ENCODE measurements at regions not wholly inside any gene's neighbourhood (a gene's known extent, or its start where the extent isn't known, plus 50 kb on each side); places are given as distances from the start of the nearest gene placed in this dataset.

DNA sequence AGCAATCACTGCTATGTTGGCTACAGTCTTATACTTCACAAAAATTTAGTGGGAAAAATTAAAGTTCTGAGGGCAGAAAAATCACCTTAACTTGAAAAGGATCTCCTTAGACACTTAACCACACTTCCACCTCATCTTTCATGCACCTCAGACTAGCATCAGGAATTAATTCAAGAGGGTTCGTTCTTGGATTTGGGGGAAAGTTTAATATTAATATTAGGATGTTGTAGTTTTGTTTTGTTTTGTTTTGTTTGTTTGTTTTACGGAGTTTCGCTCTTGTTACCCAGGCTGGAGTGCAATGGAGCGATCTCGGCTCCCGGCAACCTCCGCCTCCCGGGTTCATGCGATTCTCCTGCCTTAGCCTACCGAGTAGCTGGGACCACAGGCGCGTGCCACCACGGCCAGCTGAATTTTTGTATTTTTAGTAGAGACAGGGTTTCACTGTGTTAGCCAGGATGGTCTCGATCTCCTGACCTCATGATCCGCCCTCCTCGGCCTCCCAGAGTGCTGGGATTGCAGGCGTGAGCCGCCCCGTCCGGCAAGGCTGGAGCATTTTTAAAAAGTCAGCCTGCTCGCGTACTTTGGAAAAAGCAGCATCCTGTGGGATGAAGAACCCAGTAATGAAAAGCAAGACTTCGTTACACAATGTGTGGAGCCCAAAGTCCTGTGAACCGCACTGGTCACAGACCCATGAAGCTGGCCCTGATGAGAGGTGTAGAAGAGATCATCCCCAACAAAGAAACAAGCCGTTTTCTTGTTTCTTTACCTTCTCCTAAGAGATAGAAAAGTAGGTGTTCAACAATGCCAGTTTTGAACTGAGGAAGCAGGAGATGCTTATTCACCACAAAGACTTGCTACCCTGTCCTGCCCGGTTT lies 194.9 kb downstream of the GPX5 start:
- Histone ChIP-seq H4K12ac (ENCODE audit: low read depth, low read length) (no peak overlapping the region), H2AK5ac (ENCODE audit: low read length) (no peak overlapping the region), H3K23ac (ENCODE audit: low read length) (no peak overlapping the region), H3K14ac (ENCODE audit: low read length) (no peak overlapping the region), H2BK120ac (ENCODE audit: insufficient read depth, low read length, poor library complexity) (no peak overlapping the region), H3K79me2 (ENCODE audit: control insufficient read depth, insufficient read depth, low read length, poor library complexity) (no peaks in the 10 kb centered on the region), H4K8ac (ENCODE audit: low read depth, low read length) (no peak overlapping the region), H3K4me2 (ENCODE audit: low read length) (no peak overlapping the region), H3K4ac (ENCODE audit: low read depth, low read length) (no peak overlapping the region), H4K91ac (ENCODE audit: low read depth, low read length) (no peak overlapping the region), H3K18ac (ENCODE audit: low read length) (no peak overlapping the region), H3K4me3 (ENCODE audit: low read depth, low read length) (no peak overlapping the region), H2BK5ac (ENCODE audit: low read depth, low read length, poor library complexity) (no peak overlapping the region), H3K36me3 (ENCODE audit: control insufficient read depth in 1 of 2, insufficient read depth in 2 of 2, low read length in 2 of 2) (no peaks in the 10 kb centered on the region), H2BK12ac (ENCODE audit: low read length) (no peak overlapping the region), H3K27ac (ENCODE audit: low read depth, low read length) (no peak overlapping the region), H3K9ac (ENCODE audit: low read length) (no peak overlapping the region), H2AFZ (ENCODE audit: insufficient read depth, low read length, poor library complexity) (no peak overlapping the region), H3K9me3 (ENCODE audit: insufficient read depth, low read depth, low read length) (no peaks in the 10 kb centered on the region), H3K4me1 (ENCODE audit: control insufficient read depth in 1 of 2, insufficient read depth in 2 of 2, low read length in 2 of 2) (no peaks in the 10 kb centered on the region), H3K27me3 (ENCODE audit: insufficient read depth, low read length) (no peaks in the 10 kb centered on the region), H3K79me1 (ENCODE audit: low read length) (no peaks in the 10 kb centered on the region)
- 100% methylated on average over 1 of the region's 26 CpGs for WGBS (ENCODE audit: extremely low coverage, insufficient coverage, insufficient read length)
- no peak for DNase-seq

GRCh38 chr6:28721372-28721771 lies 195.7 kb downstream of the GPX5 start:
- Histone ChIP-seq H3K4me1 (ENCODE audit: control insufficient read depth in 1 of 2, insufficient read depth in 2 of 2, low read length in 2 of 2) (no peaks in the 10 kb centered on the region), H4K8ac (ENCODE audit: low read depth, low read length) (no peak overlapping the region), H3K27ac (ENCODE audit: low read depth, low read length) (no peak overlapping the region), H3K9ac (ENCODE audit: low read length) (no peak overlapping the region), H2AFZ (ENCODE audit: insufficient read depth, low read length, poor library complexity) (no peak overlapping the region), H3K4me3 (ENCODE audit: low read depth, low read length) (no peak overlapping the region), H2BK120ac (ENCODE audit: insufficient read depth, low read length, poor library complexity) (no peak overlapping the region), H3K27me3 (ENCODE audit: insufficient read depth, low read length) (no peaks in the 10 kb centered on the region), H3K79me2 (ENCODE audit: control insufficient read depth, insufficient read depth, low read length, poor library complexity) (no peaks in the 10 kb centered on the region), H2BK5ac (ENCODE audit: low read depth, low read length, poor library complexity) (no peak overlapping the region), H2AK5ac (ENCODE audit: low read length) (no peak overlapping the region), H3K4me2 (ENCODE audit: low read length) (no peak overlapping the region), H3K9me3 (ENCODE audit: insufficient read depth, low read depth, low read length) (no peaks in the 10 kb centered on the region), H4K91ac (ENCODE audit: low read depth, low read length) (no peak overlapping the region), H3K18ac (ENCODE audit: low read length) (no peak overlapping the region), H4K12ac (ENCODE audit: low read depth, low read length) (no peak overlapping the region), H2BK12ac (ENCODE audit: low read length) (no peak overlapping the region), H3K23ac (ENCODE audit: low read length) (no peak overlapping the region), H3K4ac (ENCODE audit: low read depth, low read length) (no peak overlapping the region), H3K14ac (ENCODE audit: low read length) (no peak overlapping the region), H3K79me1 (ENCODE audit: low read length) (no peaks in the 10 kb centered on the region), H3K36me3 (ENCODE audit: control insufficient read depth in 1 of 2, insufficient read depth in 2 of 2, low read length in 2 of 2) (no peaks in the 10 kb centered on the region)
- DNase-seq: no peak
- no CpG with 5 or more reads among the region's 2 CpGs for WGBS (ENCODE audit: extremely low coverage, insufficient coverage, insufficient read length)

DNA sequence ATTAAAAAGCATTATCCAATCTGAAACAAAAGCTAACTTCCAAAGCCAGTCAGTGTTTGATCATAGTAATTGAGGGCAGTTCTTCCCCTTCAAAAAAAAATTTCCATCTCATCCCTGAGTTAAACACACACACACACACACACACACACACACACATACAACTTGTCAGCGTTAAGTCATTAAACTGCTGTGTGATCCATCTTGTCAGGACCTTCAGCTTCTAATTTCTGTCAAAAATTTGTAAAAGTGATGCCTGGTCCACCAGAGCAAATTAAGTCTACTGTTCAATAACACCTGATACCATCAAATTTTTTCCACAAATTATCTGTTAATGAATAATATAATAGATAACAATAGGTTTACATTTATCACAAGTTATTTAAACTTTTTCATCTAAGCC lies 198.7 kb downstream of the GPX5 start:
- WGBS (ENCODE audit: extremely low coverage, insufficient coverage, insufficient read length): no CpG with 5 or more reads among the region's 1 CpG
- Histone ChIP-seq H3K4ac (ENCODE audit: low read depth, low read length) (no peak overlapping the region), H3K4me2 (ENCODE audit: low read length) (no peak overlapping the region), H3K18ac (ENCODE audit: low read length) (no peak overlapping the region), H3K4me1 (ENCODE audit: control insufficient read depth in 1 of 2, insufficient read depth in 2 of 2, low read length in 2 of 2) (no peaks in the 10 kb centered on the region), H3K23ac (ENCODE audit: low read length) (no peak overlapping the region), H3K79me1 (ENCODE audit: low read length) (no peaks in the 10 kb centered on the region), H3K79me2 (ENCODE audit: control insufficient read depth, insufficient read depth, low read length, poor library complexity) (no peaks in the 10 kb centered on the region), H3K14ac (ENCODE audit: low read length) (no peak overlapping the region), H4K8ac (ENCODE audit: low read depth, low read length) (no peak overlapping the region), H2BK12ac (ENCODE audit: low read length) (no peak overlapping the region), H4K91ac (ENCODE audit: low read depth, low read length) (no peak overlapping the region), H2BK120ac (ENCODE audit: insufficient read depth, low read length, poor library complexity) (no peak overlapping the region), H3K27ac (ENCODE audit: low read depth, low read length) (no peak overlapping the region), H2BK5ac (ENCODE audit: low read depth, low read length, poor library complexity) (no peak overlapping the region), H4K12ac (ENCODE audit: low read depth, low read length) (no peak overlapping the region), H2AFZ (ENCODE audit: insufficient read depth, low read length, poor library complexity) (no peak overlapping the region), H3K36me3 (ENCODE audit: control insufficient read depth in 1 of 2, insufficient read depth in 2 of 2, low read length in 2 of 2) (no peaks in the 10 kb centered on the region), H3K4me3 (ENCODE audit: low read depth, low read length) (no peak overlapping the region), H3K9ac (ENCODE audit: low read length) (no peak overlapping the region), H3K27me3 (ENCODE audit: insufficient read depth, low read length) (no peaks in the 10 kb centered on the region), H3K9me3 (ENCODE audit: insufficient read depth, low read depth, low read length) (no peaks in the 10 kb centered on the region), H2AK5ac (ENCODE audit: low read length) (no peak overlapping the region)
- DNase-seq: no peak

DNA sequence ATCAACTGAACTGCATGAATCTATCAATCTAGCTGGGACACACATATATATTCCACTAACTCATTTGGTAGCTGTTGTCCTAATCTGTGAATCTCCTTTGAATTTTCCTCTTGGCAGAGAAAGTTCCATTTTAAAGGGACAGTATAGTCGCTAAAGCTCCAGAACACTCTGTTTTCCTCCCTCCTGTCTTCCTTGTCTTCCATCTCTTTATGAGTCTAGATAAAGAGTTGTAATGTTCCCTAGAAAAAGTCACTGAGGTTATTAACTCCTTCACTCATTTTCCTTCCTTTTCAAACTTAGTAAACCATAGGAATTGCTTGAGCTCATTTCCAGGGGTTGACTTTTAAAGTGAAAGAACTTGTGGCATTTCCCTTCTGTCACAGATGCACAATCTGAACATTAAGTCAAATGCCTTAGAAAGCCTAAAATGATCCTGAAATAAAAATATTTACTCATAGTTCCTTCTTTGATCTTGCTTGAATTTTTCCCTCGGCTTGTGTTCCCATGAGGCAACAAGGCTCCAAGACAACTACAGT lies 198.4 kb downstream of the TRIM27 start:
- Histone ChIP-seq H3K9ac (ENCODE audit: low read length) (no peak overlapping the region), H4K91ac (ENCODE audit: low read depth, low read length) (no peak overlapping the region), H3K27ac (ENCODE audit: low read depth, low read length) (no peak overlapping the region), H3K36me3 (ENCODE audit: control insufficient read depth in 1 of 2, insufficient read depth in 2 of 2, low read length in 2 of 2) (no peaks in the 10 kb centered on the region), H3K4me2 (ENCODE audit: low read length) (no peak overlapping the region), H2BK12ac (ENCODE audit: low read length) (no peak overlapping the region), H3K9me3 (ENCODE audit: insufficient read depth, low read depth, low read length) (no peaks in the 10 kb centered on the region), H3K18ac (ENCODE audit: low read length) (no peak overlapping the region), H3K4ac (ENCODE audit: low read depth, low read length) (no peak overlapping the region), H4K12ac (ENCODE audit: low read depth, low read length) (no peak overlapping the region), H3K23ac (ENCODE audit: low read length) (no peak overlapping the region), H3K79me1 (ENCODE audit: low read length) (no peaks in the 10 kb centered on the region), H3K27me3 (ENCODE audit: insufficient read depth, low read length) (no peaks in the 10 kb centered on the region), H2BK5ac (ENCODE audit: low read depth, low read length, poor library complexity) (no peak overlapping the region), H2BK120ac (ENCODE audit: insufficient read depth, low read length, poor library complexity) (no peak overlapping the region), H3K14ac (ENCODE audit: low read length) (no peak overlapping the region), H2AK5ac (ENCODE audit: low read length) (no peak overlapping the region), H3K79me2 (ENCODE audit: control insufficient read depth, insufficient read depth, low read length, poor library complexity) (no peaks in the 10 kb centered on the region), H4K8ac (ENCODE audit: low read depth, low read length) (no peak overlapping the region), H2AFZ (ENCODE audit: insufficient read depth, low read length, poor library complexity) (no peak overlapping the region), H3K4me1 (ENCODE audit: control insufficient read depth in 1 of 2, insufficient read depth in 2 of 2, low read length in 2 of 2) (peaks cover 0 to 2% of the 10 kb centered on the region in 2 experiments), H3K4me3 (ENCODE audit: low read depth, low read length) (no peak overlapping the region)
- WGBS (ENCODE audit: extremely low coverage, insufficient coverage, insufficient read length): no CpG with 5 or more reads among the region's 2 CpGs
- DNase-seq: no peak
